ENCODE measurements at regions not wholly inside any gene's neighbourhood (a gene's known extent, or its start where the extent isn't known, plus 50 kb on each side); places are given as distances from the start of the nearest gene placed in this dataset.

- intact Hi-C loops (cut with DNase I, micrococcal nuclease), result no loop called here
- H3K4me3 Mint-ChIP-seq, result no peak overlapping the region
- H3K27me3 Mint-ChIP-seq, result peaks cover 26% of the 10 kb centered on the region
- DNase-seq (no peak), ATAC-seq (no peak)
- no peak overlapping the region for H3K27ac Mint-ChIP-seq
- H3K9me3 Mint-ChIP-seq (ENCODE audit: low read depth), result no peaks in the 10 kb centered on the region
- H3K4me1 Mint-ChIP-seq, result no peaks in the 10 kb centered on the region
- CTCF ChIA-PET, result no interaction called here
- POLR2A ChIA-PET, result no interaction called here
- H3K36me3 Mint-ChIP-seq (ENCODE audit: low read depth), result no peaks in the 10 kb centered on the region
Observed at GRCh38 chr9:38145526-38146053, 76.6 kb upstream of the SHB start.

- CTCF ChIA-PET, result no interaction called here
- no peaks in the 10 kb centered on the region for H3K4me1 Mint-ChIP-seq
- POLR2A ChIA-PET, result no interaction called here
- DNase-seq (no peak), ATAC-seq (no peak)
- no peaks in the 10 kb centered on the region for H3K36me3 Mint-ChIP-seq (ENCODE audit: low read depth)
- H3K4me3 Mint-ChIP-seq, result no peak overlapping the region
- peaks cover 24% of the 10 kb centered on the region for H3K27me3 Mint-ChIP-seq
- intact Hi-C loops (cut with DNase I, micrococcal nuclease), result no loop called here
- H3K9me3 Mint-ChIP-seq (ENCODE audit: low read depth), result no peaks in the 10 kb centered on the region
- no peak overlapping the region for H3K27ac Mint-ChIP-seq
Observed at GRCh38 chr9:38144421-38144820, 75.4 kb upstream of the SHB start.

DNA sequence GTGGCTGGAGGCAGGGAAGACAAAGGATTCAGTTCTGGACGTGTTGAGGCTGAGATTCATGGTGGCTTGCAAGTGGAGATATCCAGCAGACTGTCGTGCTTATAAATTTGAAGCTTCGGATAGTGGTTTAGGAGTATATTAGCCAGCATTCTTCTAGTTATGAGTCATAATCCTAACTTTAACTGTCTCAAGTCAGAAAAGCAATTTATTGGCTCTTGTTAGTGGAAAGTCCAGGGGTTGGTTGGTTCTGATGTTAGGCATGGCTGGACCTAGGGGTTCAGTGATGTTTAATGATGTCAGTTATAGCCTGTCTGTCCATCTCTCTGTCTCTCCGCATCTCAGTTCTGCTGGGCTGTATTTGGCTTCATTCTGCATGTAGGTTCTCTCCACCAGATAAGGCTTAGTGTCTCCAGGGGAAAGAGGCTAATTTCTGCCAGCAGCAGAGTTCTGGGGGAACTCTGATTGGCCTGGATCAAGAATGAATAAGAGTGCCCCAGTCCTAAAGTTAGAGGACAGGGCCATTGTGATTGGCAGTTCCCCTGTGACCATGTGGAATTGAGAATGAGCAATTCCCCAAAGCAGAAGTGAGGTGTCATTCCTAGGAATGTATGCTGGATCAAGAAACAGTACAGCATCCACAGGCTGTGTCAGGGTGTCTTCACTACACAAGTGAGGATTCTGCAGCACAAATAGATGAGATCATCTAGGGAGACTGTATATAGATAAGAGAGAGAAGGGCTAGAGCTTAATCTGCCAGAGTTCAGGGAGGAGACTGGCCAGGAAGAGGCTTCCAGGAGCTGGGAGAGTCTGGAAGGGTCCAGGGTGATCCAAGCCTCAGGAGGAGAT is 72.9 kb upstream of the SHB start:
- Mint-ChIP-seq H3K9me3 (ENCODE audit: low read depth) (no peaks in the 10 kb centered on the region), H3K4me3 (no peak overlapping the region), H3K36me3 (ENCODE audit: low read depth) (no peaks in the 10 kb centered on the region), H3K4me1 (no peaks in the 10 kb centered on the region), H3K27me3 (peaks cover 28% of the 10 kb centered on the region), H3K27ac (no peak overlapping the region)
- CTCF ChIA-PET, result no interaction called here
- DNase-seq, result no peak
- no peak for ATAC-seq
- POLR2A ChIA-PET, result interaction anchor here (0.6 kb wide), 1 partner anchor 23 kb away, joined by 5 read pairs; no protein-coding TSS in a partner anchor
- intact Hi-C loops (cut with DNase I, micrococcal nuclease), result no loop called here

GRCh38 chr9:38138276-38138675 is 69.2 kb upstream of the SHB start:
- intact Hi-C loops (cut with DNase I, micrococcal nuclease), result no loop called here
- no peak for DNase-seq
- Mint-ChIP-seq H3K4me3 (no peak overlapping the region), H3K4me1 (no peaks in the 10 kb centered on the region), H3K27me3 (peaks cover 31% of the 10 kb centered on the region), H3K27ac (no peak overlapping the region), H3K36me3 (ENCODE audit: low read depth) (no peaks in the 10 kb centered on the region), H3K9me3 (ENCODE audit: low read depth) (no peaks in the 10 kb centered on the region)
- CTCF ChIA-PET, result no interaction called here
- POLR2A ChIA-PET, result no interaction called here
- no peak for ATAC-seq

DNA sequence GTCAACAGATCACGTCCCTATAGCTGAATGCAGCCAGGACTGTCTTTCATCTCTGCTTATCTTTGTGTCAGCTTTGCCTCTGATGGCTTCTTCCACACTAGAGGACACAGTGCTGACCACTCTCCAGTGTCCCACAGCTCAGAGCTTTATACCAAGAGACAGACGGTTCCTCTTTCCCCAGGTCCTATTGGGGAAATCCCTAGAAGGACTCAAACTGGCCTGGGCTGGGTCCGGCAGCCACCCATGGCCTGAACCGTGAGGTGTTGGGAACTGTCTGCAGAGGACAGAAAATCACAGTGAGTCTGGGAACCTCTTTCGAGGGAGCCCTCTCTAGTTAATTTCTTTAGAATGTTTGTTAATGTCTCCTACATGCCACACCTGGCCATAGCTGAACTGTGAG is 68.3 kb upstream of the SHB start:
- ATAC-seq, result no peak
- no peaks in the 10 kb centered on the region for H3K4me1 Mint-ChIP-seq
- intact Hi-C loops (cut with DNase I, micrococcal nuclease), result no loop called here
- no peak for DNase-seq
- CTCF ChIA-PET, result interaction anchor here (0.8 to 1.1 kb wide), 2 partner anchors 15 to 22 kb away, joined by 3 read pairs; no protein-coding TSS in a partner anchor
- no peaks in the 10 kb centered on the region for H3K9me3 Mint-ChIP-seq (ENCODE audit: low read depth)
- no peak overlapping the region for H3K4me3 Mint-ChIP-seq
- H3K36me3 Mint-ChIP-seq (ENCODE audit: low read depth), result no peaks in the 10 kb centered on the region
- peaks cover 30% of the 10 kb centered on the region for H3K27me3 Mint-ChIP-seq
- POLR2A ChIA-PET, result no interaction called here
- H3K27ac Mint-ChIP-seq, result no peak overlapping the region

DNA sequence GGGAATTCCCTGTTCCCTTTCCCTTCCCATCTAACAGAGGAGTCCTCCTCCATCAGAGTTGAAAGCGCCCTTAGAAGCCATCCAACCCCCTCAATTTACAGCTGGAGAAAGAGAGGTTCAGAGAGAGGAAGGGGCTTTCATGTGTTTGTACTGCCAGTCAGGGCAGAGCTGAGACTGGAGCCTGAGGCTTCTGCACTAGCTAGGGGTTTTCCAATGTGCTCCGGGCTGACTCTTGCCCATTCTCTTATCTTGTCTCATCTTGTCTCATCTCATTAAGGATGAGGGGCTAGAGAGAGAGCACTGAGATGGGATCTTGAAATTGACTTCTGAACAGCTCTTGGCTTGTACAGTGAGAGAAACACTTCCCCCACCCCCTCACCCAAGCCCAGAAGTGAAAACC is 67.4 kb upstream of the SHB start:
- intact Hi-C loops (cut with DNase I, micrococcal nuclease), result no loop called here
- Mint-ChIP-seq H3K27me3 (peaks cover 24% of the 10 kb centered on the region), H3K9me3 (ENCODE audit: low read depth) (no peaks in the 10 kb centered on the region), H3K27ac (no peak overlapping the region), H3K36me3 (ENCODE audit: low read depth) (no peaks in the 10 kb centered on the region), H3K4me3 (no peak overlapping the region), H3K4me1 (no peaks in the 10 kb centered on the region)
- ATAC-seq (no peak), DNase-seq (no peak)
- CTCF ChIA-PET, result no interaction called here
- POLR2A ChIA-PET, result no interaction called here

DNA sequence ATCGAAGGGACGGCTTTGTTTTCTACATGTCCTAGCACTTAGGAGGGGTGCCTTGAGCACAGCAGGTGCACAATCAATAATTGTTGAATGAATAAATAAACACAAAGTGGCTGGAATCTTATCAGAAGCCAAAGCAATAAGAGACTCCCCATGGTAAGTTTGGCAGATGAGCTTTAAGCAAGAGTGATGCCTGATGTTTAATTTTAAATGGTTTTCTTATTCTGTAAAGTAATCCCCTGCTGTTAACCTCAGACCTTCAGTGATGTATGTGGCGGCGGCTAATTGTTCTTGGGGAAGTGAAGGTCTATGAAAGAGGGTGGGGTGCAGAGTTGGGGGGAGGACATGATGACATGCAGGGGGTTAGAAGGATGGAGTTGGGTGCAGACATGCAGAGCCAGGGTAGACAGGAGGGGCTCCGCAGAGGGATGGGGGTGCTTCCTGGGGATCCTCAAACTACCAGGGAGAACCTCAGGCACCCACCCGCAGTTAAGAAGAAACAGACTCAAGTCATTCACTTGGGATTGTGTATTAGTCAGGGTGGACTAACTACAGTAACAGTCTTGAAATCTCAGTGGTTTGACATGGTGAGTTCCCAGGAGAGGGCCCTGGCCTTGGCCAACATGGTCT is 65.7 kb upstream of the SHB start:
- Mint-ChIP-seq H3K9me3 (ENCODE audit: low read depth) (no peaks in the 10 kb centered on the region), H3K36me3 (ENCODE audit: low read depth) (no peaks in the 10 kb centered on the region), H3K4me1 (no peaks in the 10 kb centered on the region), H3K27ac (no peak overlapping the region), H3K4me3 (no peak overlapping the region), H3K27me3 (peaks cover 14% of the 10 kb centered on the region)
- POLR2A ChIA-PET, result no interaction called here
- CTCF ChIA-PET, result interaction anchor here (1.5 kb wide), 1 partner anchor 14 kb away, joined by 3 read pairs; no protein-coding TSS in a partner anchor
- ATAC-seq, result no peak
- no peak for DNase-seq
- intact Hi-C loops (cut with DNase I, micrococcal nuclease), result no loop called here

DNA sequence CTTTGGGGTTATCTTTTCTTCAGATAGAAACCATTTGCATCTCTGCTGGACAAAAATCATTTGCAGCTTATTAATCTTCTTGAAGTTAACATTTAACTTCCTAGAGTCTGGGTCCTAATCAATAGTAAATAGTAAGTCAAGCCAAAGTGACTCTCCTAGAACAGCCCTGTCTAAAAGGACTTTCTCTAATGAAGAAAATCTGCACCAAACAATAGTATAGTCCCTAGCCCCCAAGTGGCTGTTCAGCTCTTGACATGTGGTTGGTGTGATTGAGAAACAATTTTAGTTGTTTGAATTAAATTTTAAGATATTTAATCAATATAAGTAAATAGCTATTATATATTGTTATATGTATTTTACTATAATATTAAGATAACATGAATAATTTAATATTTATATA is 64.6 kb upstream of the SHB start:
- ATAC-seq (no peak), DNase-seq (no peak)
- no peaks in the 10 kb centered on the region for H3K9me3 Mint-ChIP-seq (ENCODE audit: low read depth)
- H3K4me3 Mint-ChIP-seq, result no peak overlapping the region
- H3K4me1 Mint-ChIP-seq, result no peaks in the 10 kb centered on the region
- CTCF ChIA-PET, result interaction anchor here (1.4 to 2.6 kb wide), 3 partner anchors 15 to 220 kb away, joined by 3 to 10 read pairs (median 4); no protein-coding TSS in a partner anchor
- POLR2A ChIA-PET, result interaction anchor here (0.6 kb wide), 1 partner anchor 27 kb away, joined by 4 read pairs; no protein-coding TSS in a partner anchor
- H3K36me3 Mint-ChIP-seq (ENCODE audit: low read depth), result no peaks in the 10 kb centered on the region
- H3K27me3 Mint-ChIP-seq, result peaks cover 10% of the 10 kb centered on the region
- intact Hi-C loops (cut with DNase I, micrococcal nuclease), result no loop called here
- H3K27ac Mint-ChIP-seq, result no peak overlapping the region

GRCh38 chr9:38132956-38133355 is 63.9 kb upstream of the SHB start:
- Mint-ChIP-seq H3K9me3 (ENCODE audit: low read depth) (no peaks in the 10 kb centered on the region), H3K4me3 (no peak overlapping the region), H3K27me3 (peaks cover 8% of the 10 kb centered on the region), H3K4me1 (no peaks in the 10 kb centered on the region), H3K27ac (no peak overlapping the region), H3K36me3 (ENCODE audit: low read depth) (no peaks in the 10 kb centered on the region)
- DNase-seq (no peak), ATAC-seq (no peak)
- POLR2A ChIA-PET, result interaction anchor here (0.6 kb wide), 1 partner anchor 26 kb away, joined by 4 read pairs; no protein-coding TSS in a partner anchor
- CTCF ChIA-PET, result interaction anchor here (0.8 to 2.6 kb wide), 4 partner anchors 16 to 227 kb away, joined by 3 to 10 read pairs (median 4); no protein-coding TSS in a partner anchor
- intact Hi-C loops (cut with DNase I, micrococcal nuclease), result no loop called here

GRCh38 chr9:38131729-38132128 is 62.7 kb upstream of the SHB start:
- ATAC-seq (no peak), DNase-seq (no peak)
- CTCF ChIA-PET, result interaction anchor here (0.5 to 2.6 kb wide), 2 partner anchors 11 to 30 kb away, joined by 3 to 10 read pairs; no protein-coding TSS in a partner anchor
- no peaks in the 10 kb centered on the region for H3K36me3 Mint-ChIP-seq (ENCODE audit: low read depth)
- intact Hi-C loops (cut with DNase I, micrococcal nuclease), result no loop called here
- H3K27me3 Mint-ChIP-seq, result peaks cover 12% of the 10 kb centered on the region
- no peak overlapping the region for H3K27ac Mint-ChIP-seq
- H3K9me3 Mint-ChIP-seq (ENCODE audit: low read depth), result no peaks in the 10 kb centered on the region
- peaks cover 2% of the 10 kb centered on the region for H3K4me1 Mint-ChIP-seq
- POLR2A ChIA-PET, result no interaction called here
- H3K4me3 Mint-ChIP-seq, result no peak overlapping the region

- ChIA-PET POLR2A (no interaction called here), CTCF (no interaction called here)
- Mint-ChIP-seq H3K27me3 (peaks cover 16% of the 10 kb centered on the region), H3K9me3 (ENCODE audit: low read depth) (no peaks in the 10 kb centered on the region), H3K27ac (no peak overlapping the region), H3K36me3 (ENCODE audit: low read depth) (no peaks in the 10 kb centered on the region), H3K4me3 (no peak overlapping the region), H3K4me1 (peaks cover 2% of the 10 kb centered on the region)
- intact Hi-C loops (cut with DNase I, micrococcal nuclease), result no loop called here
- DNase-seq, result no peak
- no peak for ATAC-seq
Observed at GRCh38 chr9:38130724-38131123, 61.7 kb upstream of the SHB start.

DNA sequence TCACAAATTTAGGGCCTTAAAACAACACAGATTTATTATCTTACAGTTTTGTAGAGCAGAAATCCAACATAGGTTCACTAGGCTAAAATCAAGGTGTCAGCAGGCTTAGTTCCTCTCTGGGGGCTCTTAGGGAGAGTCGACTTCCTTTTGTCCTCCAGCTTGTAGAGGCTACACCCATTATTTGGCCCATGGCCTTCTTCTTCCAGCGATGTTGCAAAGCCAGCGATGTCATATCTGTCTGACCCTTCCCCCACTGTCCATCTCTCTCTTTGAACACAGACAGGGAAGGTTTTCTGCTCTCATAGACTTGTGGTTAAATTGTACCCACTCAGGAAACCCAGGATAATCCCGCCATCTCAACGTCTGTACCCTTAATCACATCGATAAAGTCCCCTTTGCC is 60.3 kb upstream of the SHB start:
- no peak for DNase-seq
- ChIA-PET CTCF (interaction anchor here (0.7 kb wide), 1 partner anchor 57 kb away, joined by 4 read pairs; no protein-coding TSS in a partner anchor), POLR2A (no interaction called here)
- Mint-ChIP-seq H3K36me3 (ENCODE audit: low read depth) (no peaks in the 10 kb centered on the region), H3K4me1 (peaks cover 2% of the 10 kb centered on the region), H3K9me3 (ENCODE audit: low read depth) (no peaks in the 10 kb centered on the region), H3K4me3 (no peak overlapping the region), H3K27ac (no peak overlapping the region), H3K27me3 (peaks cover 17% of the 10 kb centered on the region)
- intact Hi-C loops (cut with DNase I, micrococcal nuclease), result no loop called here
- no peak for ATAC-seq

All from activated CD4-positive, alpha-beta T cell treated with anti-CD3 and anti-CD28 coated beads for 36 hours (primary cell).